Hepatocyte (in vitro differentiated cells): ENCODE measurements at regions not wholly inside any gene's neighbourhood (a gene's known extent, or its start where the extent isn't known, plus 50 kb on each side); places are given as distances from the start of the nearest gene placed in this dataset.

Source experiments
- DNase-seq: peaks from one replicate; pipeline ENCODE4 v3.0.0-alpha.2; 2016; ENCODE audit warnings: low spot score
- H2AFZ ChIP-seq: fragments of 200-600 bp; sonication (generic); 2 replicates; pipeline ENCODE4 v1.6.0; 2016; ENCODE audit warnings: antibody characterized with exemption, mild to moderate bottlenecking
- H3K27ac ChIP-seq: fragments of 200-600 bp; sonication (generic); 2 replicates; pipeline ENCODE4 v1.5.1; 2016; ENCODE audit warnings: mild to moderate bottlenecking
- H3K27me3 ChIP-seq: fragments of 200-600 bp; sonication (generic); 2 replicates; pipeline ENCODE4 v1.6.1; 2016
- H3K36me3 ChIP-seq: fragments of 200-600 bp; sonication (generic); replicated peaks from 2 replicates; pipeline ENCODE4 v1.5.1; 2016; ENCODE audit warnings: low read depth; ENCODE audit not compliant: insufficient read depth
- H3K4me1 ChIP-seq: fragments of 200-600 bp; sonication (generic); 2 replicates; pipeline ENCODE4 v1.5.1; 2016; ENCODE audit warnings: mild to moderate bottlenecking, moderate library complexity; ENCODE audit not compliant: insufficient read depth
- H3K4me2 ChIP-seq: fragments of 200-600 bp; sonication (generic); 2 replicates; pipeline ENCODE4 v1.6.0; 2016
- H3K4me3 ChIP-seq: fragments of 200-600 bp; sonication (generic); 2 replicates; pipeline ENCODE4 v1.5.1; 2016; ENCODE audit warnings: mild to moderate bottlenecking
- H3K79me2 ChIP-seq: fragments of 200-600 bp; sonication (generic); 2 replicates; pipeline ENCODE4 v1.6.0; 2017; ENCODE audit warnings: mild to moderate bottlenecking
- H3K9me2 ChIP-seq: fragments of 200-600 bp; sonication (generic); replicated peaks from 2 replicates; pipeline ENCODE4 v1.6.0; 2017; ENCODE audit warnings: mild to moderate bottlenecking; ENCODE audit not compliant: insufficient read depth
- H3K9me3 ChIP-seq: fragments of 200-600 bp; sonication (generic); 2 replicates; pipeline ENCODE4 v1.5.1; 2016; ENCODE audit warnings: low read depth, mild to moderate bottlenecking
- H4K20me1 ChIP-seq: fragments of 200-600 bp; sonication (generic); 2 replicates; pipeline ENCODE4 v1.6.0; 2016; ENCODE audit warnings: mild to moderate bottlenecking; ENCODE audit not compliant: insufficient read depth, poor library complexity, severe bottlenecking
- EZH2 ChIP-seq: fragments of 200-600 bp; sonication (generic); IDR thresholded peaks from 2 replicates; pipeline ENCODE4 v1.6.1; 2016; ENCODE audit warnings: antibody characterized with exemption, mild to moderate bottlenecking, borderline replicate concordance
- EZH2phosphoT487 ChIP-seq: fragments of 200-600 bp; sonication (generic); IDR thresholded peaks from one replicate; pipeline ENCODE4 v1.6.1; 2018; ENCODE audit warnings: antibody characterized with exemption, mild to moderate bottlenecking, low read depth, moderate library complexity; ENCODE audit not compliant: unreplicated experiment, severe bottlenecking
- WGBS: methylation state at CpG from one replicate; pipeline ENCODE4 v1.1.6; 2016; ENCODE audit warnings: low lambda C conversion rate; ENCODE audit errors: missing lambda C conversion rate; 5-methylcytosine and 5-hydroxymethylcytosine counted together
- TF ChIP-seq, protein P1 (sequence below): fragments of 200-600 bp; sonication (generic); IDR thresholded peaks from 2 replicates; pipeline ENCODE4 v1.5.1; 2016; ENCODE audit warnings: antibody characterized with exemption, mild to moderate bottlenecking; ENCODE audit not compliant: poor library complexity

DNA sequence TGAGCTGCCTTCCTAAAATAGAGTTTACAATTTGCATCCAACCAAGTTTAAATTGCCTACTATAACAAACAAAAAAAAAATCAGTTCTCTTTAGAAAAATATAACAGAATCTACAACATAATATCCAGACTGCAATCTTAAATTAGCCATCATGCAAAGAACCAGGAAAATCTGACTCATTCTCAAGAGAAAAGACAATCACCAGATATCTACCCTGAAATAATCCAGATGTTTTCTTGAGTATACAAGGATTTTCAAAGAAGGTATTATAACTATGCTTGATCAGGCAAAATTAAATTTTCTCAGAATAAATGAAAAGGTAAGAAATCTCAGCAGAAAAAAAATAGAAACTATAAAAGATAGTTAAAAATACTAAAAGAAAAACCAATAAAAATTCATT is 115.6 kb downstream of the CCER1 start:
- Histone ChIP-seq H3K27me3 (no peaks in the 10 kb centered on the region), H4K20me1 (no peaks in the 10 kb centered on the region), H3K79me2 (no peaks in the 10 kb centered on the region), H3K9me2 (no peaks in the 10 kb centered on the region), H3K4me3 (no peak overlapping the region), H3K4me2 (no peak overlapping the region), H3K27ac (no peak overlapping the region), H3K9me3 (no peaks in the 10 kb centered on the region), H2AFZ (no peak overlapping the region), H3K36me3 (no peaks in the 10 kb centered on the region), H3K4me1 (no peaks in the 10 kb centered on the region)
- TF ChIP-seq, protein P1, sequence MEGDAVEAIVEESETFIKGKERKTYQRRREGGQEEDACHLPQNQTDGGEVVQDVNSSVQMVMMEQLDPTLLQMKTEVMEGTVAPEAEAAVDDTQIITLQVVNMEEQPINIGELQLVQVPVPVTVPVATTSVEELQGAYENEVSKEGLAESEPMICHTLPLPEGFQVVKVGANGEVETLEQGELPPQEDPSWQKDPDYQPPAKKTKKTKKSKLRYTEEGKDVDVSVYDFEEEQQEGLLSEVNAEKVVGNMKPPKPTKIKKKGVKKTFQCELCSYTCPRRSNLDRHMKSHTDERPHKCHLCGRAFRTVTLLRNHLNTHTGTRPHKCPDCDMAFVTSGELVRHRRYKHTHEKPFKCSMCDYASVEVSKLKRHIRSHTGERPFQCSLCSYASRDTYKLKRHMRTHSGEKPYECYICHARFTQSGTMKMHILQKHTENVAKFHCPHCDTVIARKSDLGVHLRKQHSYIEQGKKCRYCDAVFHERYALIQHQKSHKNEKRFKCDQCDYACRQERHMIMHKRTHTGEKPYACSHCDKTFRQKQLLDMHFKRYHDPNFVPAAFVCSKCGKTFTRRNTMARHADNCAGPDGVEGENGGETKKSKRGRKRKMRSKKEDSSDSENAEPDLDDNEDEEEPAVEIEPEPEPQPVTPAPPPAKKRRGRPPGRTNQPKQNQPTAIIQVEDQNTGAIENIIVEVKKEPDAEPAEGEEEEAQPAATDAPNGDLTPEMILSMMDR, result no peak
- TF ChIP-seq EZH2phosphoT487, result no peak
- no peak for TF ChIP-seq EZH2
- no peak for DNase-seq

DNA sequence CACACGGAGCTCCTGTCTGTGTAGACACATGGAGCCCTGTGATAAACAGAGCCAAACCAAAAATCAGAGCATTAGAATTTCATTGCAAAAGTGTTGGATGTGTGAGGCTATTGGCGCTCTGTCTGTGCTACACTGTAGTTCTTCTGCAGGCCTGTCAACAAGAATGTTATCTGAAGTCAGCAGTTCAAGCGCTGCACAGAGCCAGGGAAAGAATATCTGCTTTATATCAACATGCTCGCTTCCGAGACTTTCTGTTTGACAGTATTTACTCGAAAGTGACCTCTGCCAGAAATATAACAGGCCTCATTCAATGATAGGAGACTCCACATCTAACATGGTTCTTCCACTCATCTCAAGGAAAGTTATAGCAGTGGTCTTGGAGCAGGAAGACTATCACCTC is 118.3 kb downstream of the CCER1 start:
- Histone ChIP-seq H3K9me2 (no peaks in the 10 kb centered on the region), H3K4me1 (no peaks in the 10 kb centered on the region), H3K27me3 (no peaks in the 10 kb centered on the region), H4K20me1 (no peaks in the 10 kb centered on the region), H3K4me3 (no peak overlapping the region), H3K27ac (no peak overlapping the region), H3K9me3 (no peaks in the 10 kb centered on the region), H2AFZ (no peak overlapping the region), H3K36me3 (no peaks in the 10 kb centered on the region), H3K4me2 (no peak overlapping the region), H3K79me2 (no peaks in the 10 kb centered on the region)
- peak; percentile 46 for DNase-seq
- 37% methylated on average over 6 of the region's 6 CpGs for WGBS
- no peak for TF ChIP-seq EZH2
- no peak for TF ChIP-seq EZH2phosphoT487
- TF ChIP-seq, protein P1, result no peak

GRCh38 chr12:90833228-90833627 is 121.7 kb downstream of the CCER1 start:
- H3K79me2 ChIP-seq, result no peaks in the 10 kb centered on the region
- H3K4me1 ChIP-seq, result no peaks in the 10 kb centered on the region
- DNase-seq, result no peak
- no peaks in the 10 kb centered on the region for H3K36me3 ChIP-seq
- H3K4me3 ChIP-seq, result no peak overlapping the region
- H4K20me1 ChIP-seq, result no peaks in the 10 kb centered on the region
- TF ChIP-seq EZH2phosphoT487 (no peak), EZH2 (no peak)
- TF ChIP-seq, protein P1, result no peak
- no peak overlapping the region for H3K4me2 ChIP-seq
- no peaks in the 10 kb centered on the region for H3K9me2 ChIP-seq
- no peaks in the 10 kb centered on the region for H3K9me3 ChIP-seq
- no peak overlapping the region for H2AFZ ChIP-seq
- H3K27me3 ChIP-seq, result no peaks in the 10 kb centered on the region
- H3K27ac ChIP-seq, result no peak overlapping the region
- WGBS, result 12% methylated on average over 2 of the region's 2 CpGs

DNA sequence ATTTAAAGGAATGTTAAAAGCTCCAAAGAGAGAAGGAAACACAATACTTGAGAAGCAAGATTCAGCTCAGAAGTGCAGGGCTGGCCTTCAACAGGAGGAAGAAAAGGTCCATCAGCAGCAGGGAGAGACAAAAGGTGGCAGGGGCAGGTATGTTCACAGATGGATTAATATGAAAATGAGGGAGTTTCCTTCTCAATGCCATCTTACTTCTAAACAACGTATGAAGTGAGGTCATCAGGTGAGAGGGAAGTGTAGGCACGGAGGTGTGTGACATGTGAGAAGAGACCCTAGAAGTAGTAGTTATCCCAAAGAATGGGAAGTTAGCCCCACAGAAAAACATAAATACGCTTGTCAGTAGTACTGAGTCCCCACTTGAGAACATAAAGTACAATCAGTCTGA is 122.5 kb downstream of the CCER1 start:
- no peak for DNase-seq
- Histone ChIP-seq H3K9me2 (no peaks in the 10 kb centered on the region), H3K79me2 (no peaks in the 10 kb centered on the region), H2AFZ (no peak overlapping the region), H3K9me3 (no peaks in the 10 kb centered on the region), H3K27ac (no peak overlapping the region), H3K4me3 (no peak overlapping the region), H3K36me3 (no peaks in the 10 kb centered on the region), H3K4me2 (no peak overlapping the region), H4K20me1 (no peaks in the 10 kb centered on the region), H3K4me1 (no peaks in the 10 kb centered on the region), H3K27me3 (no peaks in the 10 kb centered on the region)
- TF ChIP-seq EZH2 (no peak), EZH2phosphoT487 (no peak)
- TF ChIP-seq, protein P1, result no peak
- 85% methylated on average over 3 of the region's 3 CpGs for WGBS
